Neural progenitor cell (in vitro differentiated cells): ENCODE measurements at regions not wholly inside any gene's neighbourhood (a gene's known extent, or its start where the extent isn't known, plus 50 kb on each side); places are given as distances from the start of the nearest gene placed in this dataset.
A peak's percentile ranks its signal among the peaks of the same experiment; 100 is the strongest.

Source experiments
- DNase-seq: peaks from one replicate; pipeline ENCODE4 v3.0.0-alpha.2; 2016; ENCODE audit warnings: low spot score
- H2AFZ ChIP-seq: fragments of 200-600 bp; sonication (generic); replicated peaks from 2 replicates; pipeline ENCODE4 v1.6.1; 2016; ENCODE audit warnings: antibody characterized with exemption
- H3F3A ChIP-seq: fragments of 200-600 bp; sonication (generic); 2 replicates; pipeline ENCODE4 v1.6.1; 2016; ENCODE audit warnings: antibody characterized with exemption, low read depth
- H3K27ac ChIP-seq: fragments of 200-600 bp; sonication (generic); 2 replicates; pipeline ENCODE4 v1.5.1; 2016; ENCODE audit warnings: mild to moderate bottlenecking
- H3K27me3 ChIP-seq: fragments of 200-600 bp; sonication (generic); 2 replicates; pipeline ENCODE4 v1.6.1; 2016; ENCODE audit warnings: mild to moderate bottlenecking, moderate library complexity
- H3K36me3 ChIP-seq: fragments of 200-600 bp; sonication (generic); 2 replicates; pipeline ENCODE4 v1.5.1; 2016
- H3K4me1 ChIP-seq: fragments of 200-600 bp; sonication (generic); 2 replicates; pipeline ENCODE4 v1.6.1; 2016; ENCODE audit warnings: mixed run types
- H3K4me2 ChIP-seq: fragments of 200-600 bp; sonication (generic); 2 replicates; pipeline ENCODE4 v1.6.1; 2016
- H3K4me3 ChIP-seq: fragments of 200-600 bp; sonication (generic); 2 replicates; pipeline ENCODE4 v1.5.1; 2016
- H3K79me2 ChIP-seq: fragments of 200-600 bp; sonication (generic); 2 replicates; pipeline ENCODE4 v1.6.1; 2016; ENCODE audit warnings: low read depth
- H3K9ac ChIP-seq: fragments of 200-600 bp; sonication (generic); 2 replicates; pipeline ENCODE4 v1.6.1; 2016
- H3K9me3 ChIP-seq: fragments of 200-600 bp; sonication (generic); 2 replicates; pipeline ENCODE4 v1.5.1; 2016; ENCODE audit warnings: low read depth
- H4K20me1 ChIP-seq: fragments of 200-600 bp; sonication (generic); 2 replicates; pipeline ENCODE4 v1.6.1; 2016; ENCODE audit warnings: low read depth
- H3K27ac Mint-ChIP-seq: 3 replicates; pipeline ENCODE4 v1.8.0; 2021; ENCODE audit warnings: mixed read lengths
- H3K27me3 Mint-ChIP-seq: 2 replicates; pipeline ENCODE4 v1.8.0; 2022; ENCODE audit warnings: low read depth, mild to moderate bottlenecking, inconsistent platforms, moderate library complexity, mixed read lengths; ENCODE audit not compliant: insufficient read depth
- H3K36me3 Mint-ChIP-seq: 3 replicates; pipeline ENCODE4 v1.8.0; 2021; ENCODE audit warnings: mixed read lengths
- H3K4me1 Mint-ChIP-seq: 3 replicates; pipeline ENCODE4 v1.8.0; 2021; ENCODE audit warnings: mixed read lengths
- H3K4me3 Mint-ChIP-seq: 3 replicates; pipeline ENCODE4 v1.8.0; 2021; ENCODE audit warnings: mild to moderate bottlenecking, moderate library complexity, mixed read lengths
- H3K9me3 Mint-ChIP-seq: 3 replicates; pipeline ENCODE4 v1.8.0; 2020; ENCODE audit warnings: mixed read lengths
- CTCF ChIP-seq: fragments of 200-600 bp; sonication (generic); IDR thresholded peaks from 2 replicates; pipeline ENCODE4 v1.5.1; 2017; ENCODE audit warnings: antibody characterized with exemption, mild to moderate bottlenecking
- EZH2 ChIP-seq: fragments of 200-600 bp; sonication (generic); IDR thresholded peaks from 2 replicates; pipeline ENCODE4 v1.6.1; 2017; ENCODE audit warnings: antibody characterized with exemption, mild to moderate bottlenecking, moderate library complexity
- EZH2phosphoT487 ChIP-seq: fragments of 200-600 bp; sonication (generic); IDR thresholded peaks from 2 replicates; pipeline ENCODE4 v1.6.1; 2017; ENCODE audit warnings: antibody characterized with exemption

- peaks cover 7% of the 10 kb centered on the region for H3K9me3 Mint-ChIP-seq
- Histone ChIP-seq H3K4me3 (no peak overlapping the region), H4K20me1 (no peaks in the 10 kb centered on the region), H3K36me3 (no peaks in the 10 kb centered on the region), H3K4me2 (no peak overlapping the region), H3K4me1 (no peaks in the 10 kb centered on the region), H3K79me2 (no peaks in the 10 kb centered on the region), H3K27me3 (no peaks in the 10 kb centered on the region), H2AFZ (no peak overlapping the region), H3F3A (no peaks in the 10 kb centered on the region), H3K9me3 (no peaks in the 10 kb centered on the region), H3K27ac (no peak overlapping the region), H3K9ac (no peak overlapping the region)
- H3K36me3 Mint-ChIP-seq = no peaks in the 10 kb centered on the region
- peak; percentile 32 for DNase-seq
- no peak overlapping the region for H3K27ac Mint-ChIP-seq
- no peaks in the 10 kb centered on the region for H3K27me3 Mint-ChIP-seq
- TF ChIP-seq CTCF (peak; percentile 49), EZH2 (no peak)
- H3K4me3 Mint-ChIP-seq = no peak overlapping the region
- no peaks in the 10 kb centered on the region for H3K4me1 Mint-ChIP-seq
Observed at GRCh38 chr14:27553790-27554189, 956.0 kb upstream of the NOVA1 start.

DNA sequence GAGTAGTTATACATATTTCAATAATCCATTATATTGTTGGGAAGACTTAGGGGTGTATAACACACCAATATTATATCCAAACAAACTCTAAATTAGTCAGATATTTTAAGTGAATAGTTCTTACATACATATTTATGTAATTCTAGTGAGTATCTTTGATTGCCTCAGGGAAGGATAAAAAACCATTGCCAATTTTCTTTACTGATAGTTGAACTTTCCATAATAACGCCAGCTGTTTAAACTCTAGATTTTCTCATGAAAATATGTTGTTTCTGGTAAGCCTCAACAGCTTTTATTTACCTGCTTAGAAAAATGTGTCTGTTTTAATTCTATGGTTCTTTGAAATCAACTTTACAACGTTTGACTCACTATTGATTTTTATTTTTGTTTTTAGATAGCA lies 959.6 kb upstream of the NOVA1 start:
- no peak overlapping the region for H3K9ac ChIP-seq
- no peaks in the 10 kb centered on the region for H3K79me2 ChIP-seq
- no peak overlapping the region for H3K4me3 ChIP-seq
- no peak overlapping the region for H2AFZ ChIP-seq
- H3K9me3 ChIP-seq = no peaks in the 10 kb centered on the region
- TF ChIP-seq CTCF (no peak), EZH2phosphoT487 (no peak), EZH2 (no peak)
- no peaks in the 10 kb centered on the region for H3K9me3 Mint-ChIP-seq
- H3K27ac Mint-ChIP-seq = no peak overlapping the region
- H3K4me2 ChIP-seq = no peak overlapping the region
- H4K20me1 ChIP-seq = no peaks in the 10 kb centered on the region
- H3K4me3 Mint-ChIP-seq = no peak overlapping the region
- H3K36me3 ChIP-seq = no peaks in the 10 kb centered on the region
- H3F3A ChIP-seq = no peaks in the 10 kb centered on the region
- H3K4me1 Mint-ChIP-seq = no peaks in the 10 kb centered on the region
- DNase-seq = no peak
- no peaks in the 10 kb centered on the region for H3K27me3 Mint-ChIP-seq
- H3K4me1 ChIP-seq = no peaks in the 10 kb centered on the region
- no peaks in the 10 kb centered on the region for H3K27me3 ChIP-seq
- no peaks in the 10 kb centered on the region for H3K36me3 Mint-ChIP-seq
- H3K27ac ChIP-seq = no peak overlapping the region

GRCh38 chr14:27559848-27560247 lies 962.0 kb upstream of the NOVA1 start:
- Histone ChIP-seq H3K4me2 (no peak overlapping the region), H3K9me3 (no peaks in the 10 kb centered on the region), H3K36me3 (no peaks in the 10 kb centered on the region), H2AFZ (no peak overlapping the region), H3K9ac (no peak overlapping the region), H3K79me2 (no peaks in the 10 kb centered on the region), H3K27me3 (no peaks in the 10 kb centered on the region), H3K4me1 (no peaks in the 10 kb centered on the region), H4K20me1 (no peaks in the 10 kb centered on the region), H3K4me3 (no peak overlapping the region), H3K27ac (no peak overlapping the region), H3F3A (no peaks in the 10 kb centered on the region)
- Mint-ChIP-seq H3K9me3 (no peaks in the 10 kb centered on the region), H3K4me1 (no peaks in the 10 kb centered on the region), H3K36me3 (no peaks in the 10 kb centered on the region), H3K4me3 (no peak overlapping the region), H3K27ac (no peak overlapping the region), H3K27me3 (no peaks in the 10 kb centered on the region)
- TF ChIP-seq CTCF (no peak), EZH2 (no peak), EZH2phosphoT487 (no peak)
- DNase-seq = no peak

- Mint-ChIP-seq H3K27me3 (no peaks in the 10 kb centered on the region), H3K36me3 (no peaks in the 10 kb centered on the region), H3K27ac (no peak overlapping the region), H3K4me1 (no peaks in the 10 kb centered on the region), H3K4me3 (no peak overlapping the region), H3K9me3 (no peaks in the 10 kb centered on the region)
- H3K36me3 ChIP-seq = no peaks in the 10 kb centered on the region
- no peaks in the 10 kb centered on the region for H3K79me2 ChIP-seq
- no peaks in the 10 kb centered on the region for H3K4me1 ChIP-seq
- no peaks in the 10 kb centered on the region for H3K27me3 ChIP-seq
- no peak overlapping the region for H3K4me3 ChIP-seq
- no peaks in the 10 kb centered on the region for H3F3A ChIP-seq
- no peak overlapping the region for H2AFZ ChIP-seq
- no peaks in the 10 kb centered on the region for H3K9me3 ChIP-seq
- TF ChIP-seq EZH2phosphoT487 (no peak), CTCF (no peak), EZH2 (no peak)
- H4K20me1 ChIP-seq = no peaks in the 10 kb centered on the region
- H3K4me2 ChIP-seq = no peak overlapping the region
- no peak overlapping the region for H3K9ac ChIP-seq
- no peak for DNase-seq
- no peak overlapping the region for H3K27ac ChIP-seq
Observed at GRCh38 chr14:27566843-27567382, 969.1 kb upstream of the NOVA1 start.
